ENCODE measurements at regions not wholly inside any gene's neighbourhood (a gene's known extent, or its start where the extent isn't known, plus 50 kb on each side); places are given as distances from the start of the nearest gene placed in this dataset.

- H3K4me3 ChIP-seq (ENCODE audit: control insufficient read depth, low read depth, low read length): no peak overlapping the region
- DNase-seq (ENCODE audit: low read depth): no peak
- TF ChIP-seq CTCF (IDR thresholded peaks at IDR 0.05; ENCODE audit: control insufficient read depth, insufficient read depth, low read depth, low read length, missing control alignments): no peak
These were observed 207.4 kb upstream of the HES1 start for GRCh38 chr3:193928354-193929209.

GRCh38 chr3:193929373-193929772 is 206.6 kb upstream of the HES1 start:
- no peak overlapping the region for H3K4me3 ChIP-seq (ENCODE audit: control insufficient read depth, low read depth, low read length)
- no peak for DNase-seq (ENCODE audit: low read depth)
- no peak for TF ChIP-seq CTCF (IDR thresholded peaks at IDR 0.05; ENCODE audit: control insufficient read depth, insufficient read depth, low read depth, low read length, missing control alignments)

- H3K4me3 ChIP-seq (ENCODE audit: control insufficient read depth, low read depth, low read length): no peak overlapping the region
- DNase-seq (ENCODE audit: low read depth): no peak
- no peak for TF ChIP-seq CTCF (IDR thresholded peaks at IDR 0.05; ENCODE audit: control insufficient read depth, insufficient read depth, low read depth, low read length, missing control alignments)
These were observed 205.9 kb upstream of the HES1 start for GRCh38 chr3:193929921-193930646.

GRCh38 chr3:193932136-193932535 is 203.8 kb upstream of the HES1 start:
- no peak for TF ChIP-seq CTCF (IDR thresholded peaks at IDR 0.05; ENCODE audit: control insufficient read depth, insufficient read depth, low read depth, low read length, missing control alignments)
- no peak overlapping the region for H3K4me3 ChIP-seq (ENCODE audit: control insufficient read depth, low read depth, low read length)
- DNase-seq (ENCODE audit: low read depth): no peak

GRCh38 chr3:193932576-193932975 is 203.4 kb upstream of the HES1 start:
- TF ChIP-seq CTCF (IDR thresholded peaks at IDR 0.05; ENCODE audit: control insufficient read depth, insufficient read depth, low read depth, low read length, missing control alignments): no peak
- DNase-seq (ENCODE audit: low read depth): no peak
- no peak overlapping the region for H3K4me3 ChIP-seq (ENCODE audit: control insufficient read depth, low read depth, low read length)

GRCh38 chr3:193933451-193933850 is 202.5 kb upstream of the HES1 start:
- no peak overlapping the region for H3K4me3 ChIP-seq (ENCODE audit: control insufficient read depth, low read depth, low read length)

More at GRCh38 chr3:193933451-193933850, 202.5 kb upstream of the HES1 start:
- no peak for TF ChIP-seq CTCF (IDR thresholded peaks at IDR 0.05; ENCODE audit: control insufficient read depth, insufficient read depth, low read depth, low read length, missing control alignments)
- DNase-seq (ENCODE audit: low read depth): no peak
